HCT116 (cell line): ENCODE measurements at regions not wholly inside any gene's neighbourhood (a gene's known extent, or its start where the extent isn't known, plus 50 kb on each side); places are given as distances from the start of the nearest gene placed in this dataset.

ENCODE experiments used
- ATAC-seq: fragments of 200-7000 bp; cut with Tn5 transposase; 2 replicates; pipeline ENCODE4 v1.9.1; 2020; ENCODE audit warnings: mild to moderate bottlenecking, moderate library complexity
- BruUV-seq: library from RNA; stranded (reverse); fragments of 400-500 nt; replicated peaks from 2 replicates; lab custom pipeline; 2021; lab: Mats Ljungman, UMichigan
- CTCF ChIA-PET: fragments of 300-600 bp; sonication (Branson Sonifier 250); formaldehyde crosslinking; loops from one replicate; lab custom pipeline; 2021; ENCODE audit warnings: antibody characterized with exemption; lab: Charles Lee
- POLR2A ChIA-PET: fragments of 300-600, 350-600 bp; sonication (Branson Sonifier 250); formaldehyde crosslinking; loops from one replicate; lab custom pipeline; 2021; ENCODE audit warnings: antibody characterized with exemption; lab: Charles Lee
- RAD21 ChIA-PET, 2 experiments: fragments of 300-600 bp; sonication (Branson Sonifier 250); formaldehyde crosslinking; loops; one replicate each; lab custom pipeline; 2023; ENCODE audit warnings: low total read pairs in 2 of 2; ENCODE audit not compliant: uncharacterized antibody in 2 of 2, unreplicated experiment in 2 of 2, low non-redundant PET in 1 of 2; lab: Charles Lee
- DNase-seq: peaks from one replicate; pipeline ENCODE4 v3.0.0-alpha.2; 2010; ENCODE audit warnings: low read depth, low spot score
- H2AFZ ChIP-seq: fragments of 200-600 bp; shearing (Covaris generic), sonication (generic); 2 replicates; pipeline ENCODE4 v1.6.1; 2017; ENCODE audit warnings: low read depth, mixed run types, mixed read lengths, antibody characterized with exemption, low read length; ENCODE audit not compliant: poor library complexity, severe bottlenecking
- H3K27ac ChIP-seq: 2 replicates; pipeline ENCODE4 v1.5.1; 2012; ENCODE audit warnings: low read depth, low read length
- H3K27me3 ChIP-seq: fragments of 200-600 bp; sonication (generic); 2 replicates; pipeline ENCODE4 v1.6.1; 2016; ENCODE audit warnings: mixed run types, low read length, mixed read lengths; ENCODE audit not compliant: insufficient read depth
- H3K36me3 ChIP-seq, 2 experiments: fragments of 200-500 bp in 1 of 2; fragments of 200-600 bp in 1 of 2; sonication (Bioruptor generic) in 1 of 2; sonication (generic) in 1 of 2; 2 replicates each; pipeline versions ENCODE4 v1.5.1 to v1.6.1; 2014 to 2016; ENCODE audit warnings: low read length in 2 of 2, inconsistent platforms in 1 of 2, mixed read lengths in 1 of 2, mixed run types in 1 of 2; ENCODE audit not compliant: insufficient read depth in 2 of 2, control insufficient read depth in 1 of 2
- H3K4me1 ChIP-seq, 2 experiments: fragments of 200-600 bp in 1 of 2; sonication (generic) in 1 of 2; 2 replicates each; pipeline versions ENCODE4 v1.5.1 to v1.6.1; 2012 to 2017; ENCODE audit warnings: low read length in 2 of 2, inconsistent platforms in 1 of 2, mild to moderate bottlenecking in 1 of 2, mixed read lengths in 1 of 2, mixed run types in 1 of 2, moderate library complexity in 1 of 2; ENCODE audit not compliant: insufficient read depth in 2 of 2, control insufficient read depth in 1 of 2
- H3K4me2 ChIP-seq: fragments of 200-600 bp; sonication (generic); 2 replicates; pipeline ENCODE4 v1.6.1; 2017; ENCODE audit warnings: mixed run types, low read length, mixed read lengths
- H3K4me3 ChIP-seq, 2 experiments: fragments of 200-600 bp in 1 of 2; sonication (generic) in 1 of 2; replicated peaks in 1 of 2; 2 replicates each; pipeline ENCODE4 v1.5.1; 2011 to 2016; ENCODE audit warnings: low read length in 2 of 2, control low read depth in 1 of 2, low read depth in 1 of 2, mild to moderate bottlenecking in 1 of 2, mixed read lengths in 1 of 2, mixed run types in 1 of 2
- H3K79me2 ChIP-seq: fragments of 200-600 bp; sonication (generic); 2 replicates; pipeline ENCODE4 v1.6.1; 2017; ENCODE audit warnings: mild to moderate bottlenecking, mixed run types, low read length, moderate library complexity, mixed read lengths; ENCODE audit not compliant: insufficient read depth
- H3K9ac ChIP-seq: fragments of 200-600 bp; sonication (generic); 2 replicates; pipeline ENCODE4 v1.6.1; 2016; ENCODE audit warnings: low read length, mixed read lengths
- H3K9me2 ChIP-seq: fragments of 200-600 bp; sonication (generic), shearing (Covaris generic); 2 replicates; pipeline ENCODE4 v1.6.1; 2017; ENCODE audit warnings: mixed run types, mild to moderate bottlenecking, moderate library complexity; ENCODE audit not compliant: insufficient read depth
- H3K9me3 ChIP-seq, 2 experiments: fragments of 200-500 bp in 1 of 2; fragments of 200-600 bp in 1 of 2; sonication (Bioruptor generic) in 1 of 2; sonication (generic) in 1 of 2; 2 replicates each; pipeline ENCODE4 v1.6.1; 2014 to 2017; ENCODE audit warnings: low read length in 2 of 2, mixed read lengths in 2 of 2, inconsistent platforms in 1 of 2, low read depth in 1 of 2, mild to moderate bottlenecking in 1 of 2, mixed run types in 1 of 2, moderate library complexity in 1 of 2; ENCODE audit not compliant: control insufficient read depth in 1 of 2, insufficient read depth in 1 of 2
- H4K20me1 ChIP-seq: fragments of 200-600 bp; sonication (generic), shearing (Covaris generic); 2 replicates; pipeline ENCODE4 v1.6.1; 2017; ENCODE audit warnings: mixed run types, mild to moderate bottlenecking, moderate library complexity; ENCODE audit not compliant: insufficient read depth
- CBX3 ChIP-seq: IDR thresholded peaks from 2 replicates; pipeline ENCODE4 v1.6.1; 2012; ENCODE audit warnings: low read depth
- CTCF ChIP-seq, 3 experiments: fragments of 200-600 bp in 1 of 3; sonication (generic) in 1 of 3; IDR thresholded peaks in 2 of 3; conservative IDR thresholded peaks in 1 of 3; 2 replicates each; pipeline ENCODE4 v1.5.1; 2012 to 2017; ENCODE audit warnings: low read depth in 2 of 3, low read length in 2 of 3, antibody characterized with exemption in 1 of 3, borderline replicate concordance in 1 of 3, control low read depth in 1 of 3, mild to moderate bottlenecking in 1 of 3, mixed read lengths in 1 of 3, mixed run types in 1 of 3, moderate library complexity in 1 of 3; ENCODE audit not compliant: insufficient read depth in 1 of 3
- EGR1 ChIP-seq: IDR thresholded peaks from 2 replicates; pipeline ENCODE4 v1.6.1; 2012; ENCODE audit warnings: low read depth
- EZH2phosphoT487 ChIP-seq: fragments of 200-600 bp; IDR thresholded peaks from 2 replicates; pipeline ENCODE4 v1.6.1; 2018; ENCODE audit warnings: antibody characterized with exemption, borderline replicate concordance
- FOSL1 ChIP-seq: IDR thresholded peaks from 2 replicates; pipeline ENCODE4 v1.6.1; 2012; ENCODE audit warnings: low read depth
- JUND ChIP-seq: IDR thresholded peaks from 2 replicates; pipeline ENCODE4 v1.6.1; 2012
- POLR2A ChIP-seq: IDR thresholded peaks from 2 replicates; pipeline ENCODE4 v1.7.0; 2011; ENCODE audit warnings: borderline replicate concordance; ENCODE audit not compliant: insufficient read depth, insufficient read length; ENCODE audit errors: extremely low read depth
- RAD21 ChIP-seq: IDR thresholded peaks from 2 replicates; pipeline ENCODE4 v1.6.1; 2012; ENCODE audit warnings: low read depth, mild to moderate bottlenecking
- SP1 ChIP-seq: IDR thresholded peaks from 2 replicates; pipeline ENCODE4 v1.6.1; 2012; ENCODE audit warnings: low read depth
- SRF ChIP-seq: IDR thresholded peaks from 2 replicates; pipeline ENCODE4 v1.6.1; 2012; ENCODE audit warnings: low read depth
- TCF7L2 ChIP-seq: IDR thresholded peaks from 2 replicates; pipeline ENCODE4 v1.7.0; 2011; ENCODE audit warnings: borderline replicate concordance, inconsistent platforms; ENCODE audit not compliant: insufficient read depth, insufficient read length; ENCODE audit errors: extremely low read depth
- YY1 ChIP-seq: IDR thresholded peaks from 2 replicates; pipeline ENCODE4 v1.6.1; 2011; ENCODE audit warnings: low read length, low read depth, moderate library complexity, mild to moderate bottlenecking; ENCODE audit not compliant: insufficient replicate concordance; ENCODE audit errors: extremely low read depth
- ZFX ChIP-seq: fragments of 450-650 bp; IDR thresholded peaks from 2 replicates; pipeline ENCODE4 v1.6.1; 2017
- ZNF274 ChIP-seq: fragments of 200-500 bp; sonication (Bioruptor generic); IDR thresholded peaks from 2 replicates; pipeline ENCODE4 v1.6.1; 2014; ENCODE audit warnings: mild to moderate bottlenecking, low read depth, low read length, inconsistent platforms
- intact Hi-C: fragments of 100-400 bp; cut with micrococcal nuclease; formaldehyde crosslinking; loops from 2 replicates; pipeline ENCODE4 v1.10.0; 2022
- TF ChIP-seq, protein P1 (sequence below): IDR thresholded peaks from 2 replicates; pipeline ENCODE4 v1.6.1; 2011; ENCODE audit warnings: mild to moderate bottlenecking, low read length, moderate library complexity; ENCODE audit not compliant: insufficient replicate concordance; ENCODE audit errors: extremely low read depth

DNA sequence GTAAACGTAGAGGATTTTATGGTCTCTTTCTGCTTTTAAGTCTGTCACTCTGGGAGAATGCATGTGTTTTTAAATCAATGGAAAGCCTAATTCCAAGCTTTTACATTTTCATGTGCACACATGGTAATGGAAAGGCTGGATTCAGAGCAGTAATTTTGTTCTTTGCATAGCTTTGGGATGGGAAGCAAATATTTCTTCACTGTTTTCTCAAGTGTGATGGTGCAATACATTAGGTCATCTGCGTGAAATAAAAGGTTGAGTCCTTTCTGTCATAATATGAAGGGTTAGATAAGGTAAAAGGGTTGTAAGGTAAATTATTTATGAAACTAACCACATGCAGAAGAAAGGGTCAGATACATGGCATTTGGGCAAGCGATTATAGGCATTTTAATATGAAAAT lies 88.2 kb upstream of the NR3C1 start:
- no peak for ATAC-seq
- no peak overlapping the region for H3K9ac ChIP-seq
- TF ChIP-seq ZFX (no peak), YY1 (no peak), SP1 (no peak), EZH2phosphoT487 (no peak), TCF7L2 (no peak), ZNF274 (no peak), RAD21 (no peak), CTCF (IDR thresholded peaks at IDR 0.05 in 2 of 3, conservative IDR thresholded peaks at IDR 0.05 in 1 of 3; ENCODE audit: borderline replicate concordance in 1 of 3, insufficient read depth in 1 of 3, low read depth in 2 of 3, low read length in 2 of 3) (no peak), EGR1 (no peak), POLR2A (no peak), FOSL1 (no peak), JUND (no peak), CBX3 (no peak), SRF (no peak)
- TF ChIP-seq, protein P1, sequence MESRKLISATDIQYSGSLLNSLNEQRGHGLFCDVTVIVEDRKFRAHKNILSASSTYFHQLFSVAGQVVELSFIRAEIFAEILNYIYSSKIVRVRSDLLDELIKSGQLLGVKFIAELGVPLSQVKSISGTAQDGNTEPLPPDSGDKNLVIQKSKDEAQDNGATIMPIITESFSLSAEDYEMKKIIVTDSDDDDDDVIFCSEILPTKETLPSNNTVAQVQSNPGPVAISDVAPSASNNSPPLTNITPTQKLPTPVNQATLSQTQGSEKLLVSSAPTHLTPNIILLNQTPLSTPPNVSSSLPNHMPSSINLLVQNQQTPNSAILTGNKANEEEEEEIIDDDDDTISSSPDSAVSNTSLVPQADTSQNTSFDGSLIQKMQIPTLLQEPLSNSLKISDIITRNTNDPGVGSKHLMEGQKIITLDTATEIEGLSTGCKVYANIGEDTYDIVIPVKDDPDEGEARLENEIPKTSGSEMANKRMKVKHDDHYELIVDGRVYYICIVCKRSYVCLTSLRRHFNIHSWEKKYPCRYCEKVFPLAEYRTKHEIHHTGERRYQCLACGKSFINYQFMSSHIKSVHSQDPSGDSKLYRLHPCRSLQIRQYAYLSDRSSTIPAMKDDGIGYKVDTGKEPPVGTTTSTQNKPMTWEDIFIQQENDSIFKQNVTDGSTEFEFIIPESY, result no peak
- TF ChIP-seq, all 23 proteins: peak for 0
- Histone ChIP-seq H3K4me2 (no peak overlapping the region), H2AFZ (no peak overlapping the region), H3K9me3 (no peaks in the 10 kb centered on the region), H3K36me3 (no peaks in the 10 kb centered on the region), H3K4me3 (no peak overlapping the region), H3K9me2 (no peaks in the 10 kb centered on the region), H3K79me2 (no peaks in the 10 kb centered on the region), H3K27ac (no peak overlapping the region), H4K20me1 (no peaks in the 10 kb centered on the region), H3K4me1 (0 out of 4 replicates have a peak, but pooled peaks cover 0 to 6% of the 10 kb centered on the region in 2 experiments), H3K27me3 (no peaks in the 10 kb centered on the region)
- BruUV-seq, result no TSS peak
- no peak for DNase-seq
- intact Hi-C loops, result no loop called here
- ChIA-PET CTCF (no interaction called here), RAD21 (no interaction called here), POLR2A (no interaction called here)
